HPDE6-E6E7 (cell line): ENCODE measurements at regions not wholly inside any gene's neighbourhood (a gene's known extent, or its start where the extent isn't known, plus 50 kb on each side); places are given as distances from the start of the nearest gene placed in this dataset.
A peak's percentile ranks its signal among the peaks of the same experiment; 100 is the strongest.

ENCODE experiments used
- DNase-seq: peaks from one replicate; pipeline ENCODE4 v3.0.0; 2011; ENCODE audit warnings: missing footprints; ENCODE audit errors: extremely low spot score

GRCh38 chr4:177108708-177109107, 201.0 kb upstream of the NEIL3 start:
- peak; percentile 35 for DNase-seq

DNA sequence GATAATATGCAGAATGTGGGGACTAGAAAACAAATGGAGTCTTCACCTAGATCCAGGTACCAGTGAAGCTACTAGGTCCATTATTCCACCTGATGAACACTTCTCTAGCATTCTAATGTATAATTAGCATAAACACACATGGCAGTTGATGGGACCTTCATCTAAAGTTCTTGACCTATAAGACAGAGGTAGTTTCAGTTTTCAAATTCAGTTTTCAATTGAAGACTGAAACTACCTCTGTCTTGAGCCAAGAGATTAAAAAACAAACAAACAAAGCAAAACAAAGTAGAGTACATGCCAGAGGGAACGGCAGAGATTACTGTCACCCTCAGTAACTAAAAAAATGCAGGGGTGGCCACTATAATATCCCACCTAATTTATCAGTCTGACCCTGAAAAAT, 199.9 kb upstream of the NEIL3 start:
- DNase-seq: no peak

DNA sequence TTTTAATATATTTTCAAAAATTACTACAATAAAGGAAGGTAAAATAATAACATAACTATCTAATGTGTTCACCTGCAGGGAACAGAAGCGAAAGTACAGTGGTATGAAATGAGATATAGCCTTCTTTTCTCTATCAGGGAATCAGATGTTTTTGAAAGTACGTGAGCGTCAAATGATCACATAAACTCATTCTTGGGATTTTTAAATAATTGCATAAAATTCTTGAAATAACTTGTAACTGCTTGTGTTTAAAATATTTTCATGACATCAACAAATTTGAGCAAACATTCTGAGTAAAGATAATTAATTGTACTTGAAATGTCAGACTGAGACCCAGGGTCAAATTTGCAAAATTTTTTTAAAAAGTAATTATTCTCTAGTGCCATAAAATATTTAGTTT, 193.5 kb upstream of the NEIL3 start:
- DNase-seq: no peak

DNA sequence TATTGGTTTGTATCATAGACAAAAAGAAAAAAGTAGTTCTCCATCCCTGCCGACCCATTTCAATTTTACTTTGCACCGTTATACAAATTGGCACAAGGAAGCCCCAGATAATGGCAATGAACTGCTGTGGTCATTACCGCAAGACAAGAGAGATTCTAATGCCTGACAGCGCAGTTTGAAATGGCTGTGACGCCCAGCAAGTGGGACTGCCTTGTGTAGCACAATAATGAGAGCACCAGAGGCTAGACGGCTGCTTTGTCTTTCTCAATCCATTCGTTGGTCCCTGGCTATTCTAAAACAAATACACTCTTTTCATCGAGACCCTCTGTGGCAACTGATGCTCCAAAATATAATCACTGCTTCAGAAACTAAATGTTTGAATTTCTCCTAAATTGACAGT, 192.4 kb upstream of the NEIL3 start:
- DNase-seq: no peak

DNA sequence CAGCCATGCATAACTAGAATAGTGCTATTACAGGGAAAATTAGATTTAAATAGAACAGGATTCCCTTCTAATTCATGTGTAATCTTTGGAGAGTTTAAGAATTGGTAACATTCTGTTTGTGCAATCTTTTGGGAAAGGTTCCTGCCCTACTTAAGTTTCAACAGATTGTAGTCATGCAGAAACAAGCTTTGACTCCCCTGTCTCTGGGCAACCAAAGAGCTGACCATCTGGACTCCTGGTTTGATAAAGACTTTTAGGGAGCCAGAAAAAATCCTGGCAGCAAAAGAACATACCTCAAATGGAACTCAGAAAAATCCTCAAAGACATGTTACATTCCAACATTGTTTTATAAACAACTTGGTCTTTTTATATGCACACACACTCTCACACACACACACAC, 191.1 kb upstream of the NEIL3 start:
- DNase-seq: no peak

- no peak for DNase-seq
Observed at GRCh38 chr4:177119021-177119471, 190.6 kb upstream of the NEIL3 start.

GRCh38 chr4:177119691-177120090, 190.0 kb upstream of the NEIL3 start:
- no peak for DNase-seq

DNA sequence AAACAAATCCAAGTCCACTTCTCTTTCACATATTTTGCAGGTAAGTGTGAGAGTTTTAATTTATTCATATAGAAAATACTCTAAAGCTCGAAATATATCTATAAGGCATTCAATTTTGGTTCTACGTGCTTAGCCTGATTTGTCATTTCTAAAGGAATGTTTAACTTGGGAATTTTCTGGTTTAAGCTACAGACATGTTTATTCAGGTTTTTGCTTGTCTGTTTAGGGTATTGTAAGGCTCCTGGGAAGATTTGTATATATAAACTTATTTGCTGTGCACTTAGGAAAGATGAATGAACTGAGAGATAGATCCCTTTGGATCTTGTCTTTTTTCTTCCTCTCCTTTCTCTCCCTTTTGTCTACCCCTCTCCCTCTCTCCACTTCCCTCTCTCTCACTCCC, 185.9 kb upstream of the NEIL3 start:
- no peak for DNase-seq

GRCh38 chr4:177124349-177125064, 185.2 kb upstream of the NEIL3 start:
- no peak for DNase-seq

DNA sequence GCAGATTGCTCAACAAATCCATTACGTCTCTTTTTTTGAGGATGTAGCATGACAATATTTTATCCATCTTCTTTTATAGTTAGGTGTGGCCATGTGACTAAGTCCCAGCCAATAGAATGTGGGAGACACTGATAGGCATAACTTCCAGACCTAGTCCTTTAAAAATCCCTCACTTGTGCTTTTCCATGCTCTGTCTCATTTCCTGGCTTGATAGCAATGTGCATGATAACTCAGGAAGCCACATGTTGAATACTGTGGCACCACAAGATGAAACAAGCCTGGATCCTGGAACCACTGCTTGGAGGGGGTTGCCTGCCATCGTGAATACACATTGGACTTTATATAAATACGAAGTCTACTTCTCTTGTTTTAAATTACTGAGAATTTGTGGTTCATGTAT, 184.0 kb upstream of the NEIL3 start:
- DNase-seq: no peak

- DNase-seq: no peak
Observed at GRCh38 chr4:177127658-177128057, 182.0 kb upstream of the NEIL3 start.

DNA sequence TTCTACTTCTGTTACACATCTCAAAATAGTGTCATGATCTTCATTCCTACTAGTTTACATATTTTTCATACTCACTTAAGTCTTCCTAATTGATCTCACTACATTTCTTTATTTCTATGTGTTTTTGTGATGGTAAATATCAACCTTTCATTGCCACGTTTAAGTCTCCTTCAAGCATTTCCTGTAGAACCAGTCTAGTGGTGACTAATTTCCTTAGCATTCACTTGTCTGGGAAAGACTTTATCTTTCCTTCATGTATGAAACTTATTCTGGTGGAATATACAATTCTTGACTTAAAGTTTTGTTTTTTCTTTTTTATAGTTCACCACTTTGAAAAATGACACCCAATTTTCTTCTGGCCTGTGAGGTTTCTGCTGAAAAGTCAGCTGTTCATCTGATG, 181.4 kb upstream of the NEIL3 start:
- DNase-seq: peak; percentile 14

- DNase-seq: no peak
Observed at GRCh38 chr4:177131736-177132135, 177.9 kb upstream of the NEIL3 start.

DNA sequence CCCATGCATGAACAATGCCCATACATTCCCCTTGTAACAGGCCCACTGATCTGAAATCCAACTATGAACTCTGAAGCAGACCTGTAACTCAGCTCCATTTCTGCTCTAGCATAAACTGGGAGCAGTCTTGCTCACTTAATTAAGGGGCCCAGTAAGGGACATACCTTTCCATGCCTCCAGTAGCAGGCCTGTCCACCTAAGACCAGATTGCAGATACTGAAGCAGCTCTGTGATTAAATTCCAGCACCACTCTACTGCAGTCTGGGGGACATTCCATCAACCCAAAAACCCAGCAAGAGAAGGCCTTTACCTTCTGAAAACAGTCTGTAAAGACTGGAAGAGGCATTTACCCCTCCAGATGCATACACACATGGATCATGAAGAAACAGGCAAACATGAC, 162.0 kb upstream of the NEIL3 start:
- no peak for DNase-seq

DNA sequence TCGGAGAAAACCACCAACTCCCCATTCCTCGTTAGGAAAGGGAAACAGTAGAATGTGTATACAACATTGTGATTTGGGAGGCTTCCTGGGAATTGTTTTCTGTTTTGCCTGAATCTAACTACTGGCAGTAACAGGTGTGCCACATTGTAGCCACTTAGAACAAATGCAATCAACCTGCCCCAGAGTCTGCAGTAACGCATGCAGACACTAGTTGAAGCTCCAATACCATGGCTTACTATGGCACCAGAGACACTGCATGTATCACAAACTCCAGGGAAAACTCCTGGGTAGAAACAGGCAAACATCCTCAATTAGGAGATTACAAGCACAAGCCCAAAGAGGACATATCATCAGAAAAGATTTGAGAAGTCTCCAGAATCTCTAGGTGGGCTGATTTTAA, 154.2 kb upstream of the NEIL3 start:
- DNase-seq: no peak

DNA sequence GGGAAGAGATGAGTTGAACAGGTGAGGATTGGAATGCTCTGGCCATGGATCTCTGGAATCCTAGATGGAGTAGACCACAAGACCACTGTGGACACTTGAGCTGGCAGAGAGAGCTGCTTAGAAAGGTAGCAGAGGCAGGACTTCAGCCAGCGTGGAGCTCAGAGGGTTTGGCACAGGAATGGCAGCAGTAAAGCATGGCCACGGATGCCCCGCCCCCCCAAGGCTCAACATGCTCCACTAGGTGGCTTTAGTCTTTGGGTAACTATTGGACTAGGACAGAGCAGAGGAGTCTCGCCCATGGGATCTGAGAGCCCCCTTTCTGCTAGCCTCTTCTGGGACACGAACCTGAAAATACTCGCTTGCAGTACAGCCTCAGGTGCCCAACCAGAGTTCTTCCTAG, 150.1 kb upstream of the NEIL3 start:
- no peak for DNase-seq

- no peak for DNase-seq
Observed at GRCh38 chr4:177161781-177162180, 147.9 kb upstream of the NEIL3 start.

DNA sequence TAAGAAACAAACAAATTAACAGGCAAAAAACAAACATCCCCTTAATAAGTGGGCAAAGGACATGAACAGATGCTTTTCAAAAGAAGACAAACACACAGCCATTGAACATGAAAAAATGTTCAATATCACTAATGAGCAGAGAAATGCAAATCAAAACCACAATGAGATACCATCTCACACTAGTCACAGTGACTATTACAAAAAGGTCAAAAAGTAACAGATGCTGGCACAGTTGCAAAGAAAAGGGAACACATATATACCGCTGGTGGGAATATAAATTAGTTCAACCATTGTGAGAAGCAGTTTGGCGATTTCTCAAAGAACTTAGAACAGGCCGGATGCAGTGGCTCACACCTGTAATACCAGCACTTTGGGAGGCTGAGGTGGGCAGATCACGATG, 146.1 kb upstream of the NEIL3 start:
- no peak for DNase-seq

- DNase-seq: no peak
Observed at GRCh38 chr4:177171588-177171987, 138.1 kb upstream of the NEIL3 start.

DNA sequence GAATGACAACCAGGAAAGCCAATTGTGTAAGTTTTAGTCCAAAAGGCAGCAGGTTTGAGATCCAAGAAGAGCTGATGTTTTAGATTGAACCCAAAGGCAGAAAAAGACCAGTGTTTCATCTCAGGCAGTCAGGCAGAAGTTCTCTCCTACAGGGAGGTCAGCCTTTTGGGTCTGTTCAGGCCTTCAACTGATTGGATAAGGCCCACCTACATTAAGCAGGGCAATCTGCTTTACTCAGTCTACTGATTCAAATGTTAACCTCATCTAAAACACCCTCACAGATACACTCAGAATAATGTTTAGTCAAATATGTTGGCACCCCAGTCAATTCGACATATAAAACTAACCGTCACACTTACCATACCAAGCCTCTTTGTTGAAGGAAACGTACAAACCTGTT, 134.2 kb upstream of the NEIL3 start:
- no peak for DNase-seq

GRCh38 chr4:177177541-177178081, 132.1 kb upstream of the NEIL3 start:
- no peak for DNase-seq

DNA sequence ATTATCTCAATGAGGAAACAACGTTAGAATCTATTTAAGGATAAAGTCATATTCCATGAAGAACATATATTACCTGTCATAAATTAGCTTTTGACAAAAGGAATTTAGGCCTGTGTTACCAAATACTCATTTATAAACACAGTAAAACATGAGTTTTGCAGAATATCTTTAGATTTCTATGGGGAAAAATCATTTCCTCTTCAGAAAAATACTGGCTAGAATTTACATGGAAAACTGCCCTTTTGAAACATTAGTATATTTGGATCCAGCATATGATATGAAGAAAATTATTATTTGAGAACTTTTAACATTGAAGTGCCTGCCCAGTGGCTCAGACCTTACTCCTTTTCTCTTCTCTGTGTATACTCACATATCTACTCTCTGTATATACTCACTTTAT, 131.4 kb upstream of the NEIL3 start:
- DNase-seq: no peak

- no peak for DNase-seq
Observed at GRCh38 chr4:177182166-177182565, 127.5 kb upstream of the NEIL3 start.

DNA sequence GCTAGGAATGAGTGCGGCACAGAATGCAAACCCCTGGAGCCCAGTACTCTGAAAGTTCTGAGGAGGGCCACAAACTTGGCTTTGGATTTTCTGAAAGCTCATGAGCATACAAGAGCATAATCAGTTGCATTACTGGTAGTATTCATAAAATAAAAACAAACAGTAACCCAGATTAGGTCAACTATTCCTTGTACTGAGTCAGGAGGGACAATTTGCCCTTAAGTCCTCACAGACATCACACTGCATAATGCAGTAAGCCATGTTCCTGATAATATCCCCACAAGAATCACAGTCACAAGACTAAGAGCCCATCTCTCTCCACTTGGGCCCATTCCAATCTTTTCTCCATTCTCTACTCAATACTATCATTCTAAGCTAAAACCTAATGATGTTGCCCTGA, 126.9 kb upstream of the NEIL3 start:
- no peak for DNase-seq
